Prostate gland (tissue), 2 donors: ENCODE measurements at regions not wholly inside any gene's neighbourhood (a gene's known extent, or its start where the extent isn't known, plus 50 kb on each side); places are given as distances from the start of the nearest gene placed in this dataset.

ENCODE experiments used
- DNase-seq: peaks from one replicate; pipeline ENCODE4 v3.0.0-alpha.2; 2019; ENCODE audit warnings: low spot score
- H3K27ac ChIP-seq, 2 donors: fragments of 200-600 bp; sonication (generic); 2 replicates each; pipeline ENCODE4 v1.5.1; 2017 to 2019
- H3K27me3 ChIP-seq: fragments of 200-600 bp; sonication (generic); replicated peaks from 2 replicates; pipeline ENCODE4 v1.5.1; 2019; ENCODE audit not compliant: insufficient read depth
- H3K36me3 ChIP-seq, 2 donors: fragments of 200-600 bp; sonication (generic); 1 replicate in 1 of 2; 2 replicates in 1 of 2; pipeline versions ENCODE4 v1.5.1 to v1.8.1; 2017 to 2019
- H3K4me1 ChIP-seq: fragments of 200-600 bp; sonication (generic); replicated peaks from 2 replicates; pipeline ENCODE4 v1.5.1; 2019
- H3K4me3 ChIP-seq, 2 donors: fragments of 200-600 bp; sonication (generic); 2 replicates each; pipeline ENCODE4 v1.5.1; 2017 to 2019
- H3K9me3 ChIP-seq: fragments of 200-600 bp; sonication (generic); 2 replicates; pipeline ENCODE4 v1.5.1; 2017
- POLR2A ChIP-seq: fragments of 450-650 bp; IDR thresholded peaks from one replicate; pipeline ENCODE4 v1.6.1; 2016; ENCODE audit warnings: antibody characterized with exemption, mild to moderate bottlenecking
- POLR2AphosphoS5 ChIP-seq: sonication (generic); formaldehyde crosslinking; IDR thresholded peaks from one replicate; pipeline ENCODE4 v1.6.1; 2017; ENCODE audit warnings: antibody characterized with exemption
- WGBS: methylation state at CpG from one replicate; pipeline ENCODE4 v1.1.5; 2018; 5-methylcytosine and 5-hydroxymethylcytosine counted together
- intact Hi-C: fragments of 100-400 bp; cut with DNase I; formaldehyde crosslinking; loops from one replicate; pipeline ENCODE4 v1.14.2; 2022
- TF ChIP-seq, protein P1 (sequence below), 4 experiments: fragments of 200-600 bp in 2 of 4; fragments of 450-650 bp in 2 of 4; sonication (generic) in 2 of 4; IDR thresholded peaks; 1 replicate in 3 of 4; 2 replicates in 1 of 4; pipeline ENCODE4 v1.5.1; 2016 to 2019; ENCODE audit warnings: antibody characterized with exemption in 4 of 4, mild to moderate bottlenecking in 2 of 4, moderate library complexity in 2 of 4

DNA sequence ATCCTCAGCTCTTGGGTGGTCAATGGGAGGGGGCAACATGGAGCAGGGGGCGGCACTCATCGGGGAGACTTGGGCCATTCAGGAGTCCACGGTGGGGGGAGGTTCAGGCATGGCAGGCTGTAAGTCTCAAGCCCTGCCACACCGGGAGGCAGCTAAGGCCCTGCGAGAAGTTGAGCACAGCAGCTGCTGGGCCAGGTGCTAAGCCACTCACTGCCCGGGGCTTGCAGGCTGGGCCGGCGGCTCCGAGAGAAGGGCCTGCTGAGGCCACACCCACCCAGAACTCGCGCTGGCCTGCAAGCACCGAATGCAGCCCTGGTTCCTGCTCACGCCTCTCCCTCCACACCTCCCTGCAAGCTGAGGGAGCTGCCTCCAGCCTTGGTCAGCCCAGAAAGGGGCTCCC is 131.4 kb downstream of the OR4C45 start:
- 83% methylated on average over 6 of the region's 13 CpGs for WGBS
- Histone ChIP-seq H3K4me3 (no peak overlapping the region), H3K36me3 (no peaks in the 10 kb centered on the region), H3K9me3 (no peaks in the 10 kb centered on the region), H3K27ac (no peak overlapping the region), H3K27me3 (no peaks in the 10 kb centered on the region), H3K4me1 (no peaks in the 10 kb centered on the region)
- intact Hi-C loops: no loop called here
- DNase-seq: no peak
- TF ChIP-seq POLR2A: no peak
- TF ChIP-seq, protein P1, sequence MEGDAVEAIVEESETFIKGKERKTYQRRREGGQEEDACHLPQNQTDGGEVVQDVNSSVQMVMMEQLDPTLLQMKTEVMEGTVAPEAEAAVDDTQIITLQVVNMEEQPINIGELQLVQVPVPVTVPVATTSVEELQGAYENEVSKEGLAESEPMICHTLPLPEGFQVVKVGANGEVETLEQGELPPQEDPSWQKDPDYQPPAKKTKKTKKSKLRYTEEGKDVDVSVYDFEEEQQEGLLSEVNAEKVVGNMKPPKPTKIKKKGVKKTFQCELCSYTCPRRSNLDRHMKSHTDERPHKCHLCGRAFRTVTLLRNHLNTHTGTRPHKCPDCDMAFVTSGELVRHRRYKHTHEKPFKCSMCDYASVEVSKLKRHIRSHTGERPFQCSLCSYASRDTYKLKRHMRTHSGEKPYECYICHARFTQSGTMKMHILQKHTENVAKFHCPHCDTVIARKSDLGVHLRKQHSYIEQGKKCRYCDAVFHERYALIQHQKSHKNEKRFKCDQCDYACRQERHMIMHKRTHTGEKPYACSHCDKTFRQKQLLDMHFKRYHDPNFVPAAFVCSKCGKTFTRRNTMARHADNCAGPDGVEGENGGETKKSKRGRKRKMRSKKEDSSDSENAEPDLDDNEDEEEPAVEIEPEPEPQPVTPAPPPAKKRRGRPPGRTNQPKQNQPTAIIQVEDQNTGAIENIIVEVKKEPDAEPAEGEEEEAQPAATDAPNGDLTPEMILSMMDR (IDR thresholded peaks at IDR 0.05): no peak
- TF ChIP-seq POLR2AphosphoS5: no peak

DNA sequence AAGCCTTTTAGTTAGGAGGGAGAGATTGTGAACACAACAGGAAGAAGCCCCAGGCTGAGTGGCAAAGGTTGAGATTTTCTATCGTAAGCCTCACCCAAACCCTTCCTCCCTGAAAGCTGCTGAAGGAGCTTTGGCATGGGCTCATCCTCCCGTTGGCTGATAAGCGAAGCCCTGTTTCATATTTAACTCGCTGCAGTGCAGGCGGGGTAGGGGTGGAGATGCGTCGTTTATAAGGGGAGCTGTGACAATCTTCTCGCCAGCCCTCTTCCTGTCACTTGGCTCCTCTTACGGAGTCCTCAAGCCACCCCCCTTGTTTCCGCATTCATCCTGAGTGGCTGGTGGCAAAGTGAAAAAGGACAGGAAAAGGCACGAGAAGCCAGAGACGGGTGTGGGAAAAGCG is 137.0 kb downstream of the OR4C45 start:
- Histone ChIP-seq H3K27me3 (no peaks in the 10 kb centered on the region), H3K27ac (no peak overlapping the region), H3K9me3 (no peaks in the 10 kb centered on the region), H3K4me1 (no peaks in the 10 kb centered on the region), H3K4me3 (no peak overlapping the region), H3K36me3 (no peaks in the 10 kb centered on the region)
- TF ChIP-seq, protein P1 (IDR thresholded peaks at IDR 0.05): no peak
- no peak for TF ChIP-seq POLR2AphosphoS5
- no peak for TF ChIP-seq POLR2A
- WGBS: 86% methylated on average over 13 of the region's 13 CpGs
- intact Hi-C loops: no loop called here
- DNase-seq: no peak

DNA sequence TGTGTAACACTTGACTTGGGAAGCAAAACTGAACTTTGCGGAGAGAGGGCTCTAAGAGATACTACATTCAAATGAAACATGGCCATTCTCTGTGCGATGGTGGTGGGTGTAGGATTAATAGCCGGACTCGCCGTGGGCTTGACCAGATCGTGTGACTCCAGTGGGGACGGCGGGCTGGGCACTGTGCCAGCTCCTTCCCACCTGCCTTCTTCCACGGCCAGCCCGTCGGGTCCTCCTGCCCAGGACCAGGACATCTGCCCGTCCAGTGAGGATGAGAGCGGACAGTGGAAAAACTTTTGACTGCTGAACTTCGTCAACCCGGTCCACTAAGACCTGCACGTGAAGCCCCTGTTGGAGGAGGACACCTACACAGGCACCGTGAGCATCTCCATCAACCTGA is 137.4 kb downstream of the OR4C45 start:
- no peaks in the 10 kb centered on the region for H3K9me3 ChIP-seq
- no peak overlapping the region for H3K27ac ChIP-seq
- 94% methylated on average over 17 of the region's 17 CpGs for WGBS
- H3K27me3 ChIP-seq: no peaks in the 10 kb centered on the region
- no peaks in the 10 kb centered on the region for H3K36me3 ChIP-seq
- DNase-seq: no peak
- no peaks in the 10 kb centered on the region for H3K4me1 ChIP-seq
- H3K4me3 ChIP-seq: no peak overlapping the region
- TF ChIP-seq, protein P1 (IDR thresholded peaks at IDR 0.05): no peak
- TF ChIP-seq POLR2A (no peak), POLR2AphosphoS5 (no peak)
- intact Hi-C loops: no loop called here

DNA sequence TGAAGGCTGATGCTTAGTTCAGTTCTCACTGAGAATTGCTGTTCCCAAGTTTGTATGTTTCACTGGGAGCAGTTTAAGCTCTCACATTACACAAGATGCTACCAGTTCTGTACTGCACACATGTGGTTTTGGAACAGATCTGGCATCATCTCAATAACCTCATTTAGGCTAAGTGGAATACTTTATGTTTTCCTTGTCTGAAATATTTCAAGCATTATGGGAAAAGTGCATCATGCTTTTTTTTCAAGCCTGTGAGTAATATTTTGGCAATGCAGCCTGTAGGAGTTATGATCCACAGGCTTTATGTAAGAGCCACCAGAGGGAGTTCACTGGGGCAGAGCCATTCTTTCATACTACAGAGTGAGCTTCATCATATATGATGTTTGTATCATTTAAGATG is 141.5 kb downstream of the OR4C45 start:
- no peak for DNase-seq
- Histone ChIP-seq H3K4me3 (no peak overlapping the region), H3K4me1 (no peaks in the 10 kb centered on the region), H3K36me3 (no peaks in the 10 kb centered on the region), H3K9me3 (no peaks in the 10 kb centered on the region), H3K27me3 (no peaks in the 10 kb centered on the region), H3K27ac (no peak overlapping the region)
- intact Hi-C loops: no loop called here
- TF ChIP-seq POLR2AphosphoS5 (no peak), POLR2A (no peak)

DNA sequence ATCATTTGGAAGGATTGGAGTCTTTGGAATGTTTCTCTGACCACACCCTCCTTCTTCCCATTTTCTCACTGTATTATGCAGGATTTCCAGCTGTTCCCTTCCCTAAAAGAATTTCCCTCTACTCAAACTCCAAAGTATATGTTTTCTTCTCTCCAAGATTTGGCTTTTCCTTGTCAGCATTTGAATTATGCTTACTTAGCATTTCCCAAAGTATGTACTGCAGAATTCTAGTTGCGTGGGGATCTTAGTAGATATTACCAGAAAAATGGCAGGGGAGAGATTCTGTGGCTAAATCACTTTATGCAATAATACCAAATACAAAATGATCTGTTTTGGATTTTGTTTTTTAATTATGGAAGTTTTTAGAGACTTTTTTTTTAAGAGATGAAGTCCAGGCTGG is 142.3 kb downstream of the OR4C45 start:
- no peak overlapping the region for H3K4me3 ChIP-seq
- intact Hi-C loops: no loop called here
- H3K9me3 ChIP-seq: no peaks in the 10 kb centered on the region
- DNase-seq: no peak
- no peaks in the 10 kb centered on the region for H3K4me1 ChIP-seq
- TF ChIP-seq, protein P1 (IDR thresholded peaks at IDR 0.05): no peak
- TF ChIP-seq POLR2AphosphoS5 (no peak), POLR2A (no peak)
- H3K27ac ChIP-seq: no peak overlapping the region
- H3K27me3 ChIP-seq: no peaks in the 10 kb centered on the region
- WGBS: 80% methylated on average over 1 of the region's 1 CpG
- no peaks in the 10 kb centered on the region for H3K36me3 ChIP-seq
